Vagina (tissue), 2 donors: ENCODE measurements at regions not wholly inside any gene's neighbourhood (a gene's known extent, or its start where the extent isn't known, plus 50 kb on each side); places are given as distances from the start of the nearest gene placed in this dataset.

Experiments
- POLR2AphosphoS5 ChIP-seq, 2 donors: sonication (generic); formaldehyde crosslinking; IDR thresholded peaks; one replicate each; pipeline ENCODE4 v1.9.0; 2017; ENCODE audit warnings: antibody characterized with exemption in 2 of 2, mild to moderate bottlenecking in 2 of 2, low read depth in 1 of 2; ENCODE audit not compliant: insufficient read depth in 1 of 2
- TF ChIP-seq, protein P1 (sequence below), 3 experiments: fragments of 450-650 bp in 2 of 3; fragments of 200-600 bp in 1 of 3; sonication (generic) in 1 of 3; IDR thresholded peaks; one replicate each; pipeline ENCODE4 v1.5.1; 2017 to 2019; ENCODE audit warnings: antibody characterized with exemption in 3 of 3, mild to moderate bottlenecking in 2 of 3, moderate library complexity in 2 of 3

DNA sequence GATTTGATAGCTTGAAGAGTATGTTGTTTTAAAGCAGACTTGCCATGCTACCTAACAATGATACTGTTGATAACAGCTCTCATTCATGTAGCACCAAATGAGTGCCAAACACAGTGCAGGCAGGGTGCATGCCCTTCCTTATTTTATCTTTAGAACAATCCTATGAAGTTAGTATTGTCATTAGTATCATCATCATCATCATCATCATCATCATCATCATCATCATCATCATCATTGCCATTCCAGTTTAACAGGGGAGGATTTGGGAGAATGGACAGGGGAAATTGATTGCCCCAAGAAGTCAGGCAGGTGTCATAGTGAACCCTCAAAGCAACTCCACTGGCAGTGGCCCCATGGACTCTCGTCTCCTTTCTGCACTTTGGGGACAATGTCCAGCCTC lies 734.9 kb downstream of the VRK1 start:
- TF ChIP-seq, protein P1, sequence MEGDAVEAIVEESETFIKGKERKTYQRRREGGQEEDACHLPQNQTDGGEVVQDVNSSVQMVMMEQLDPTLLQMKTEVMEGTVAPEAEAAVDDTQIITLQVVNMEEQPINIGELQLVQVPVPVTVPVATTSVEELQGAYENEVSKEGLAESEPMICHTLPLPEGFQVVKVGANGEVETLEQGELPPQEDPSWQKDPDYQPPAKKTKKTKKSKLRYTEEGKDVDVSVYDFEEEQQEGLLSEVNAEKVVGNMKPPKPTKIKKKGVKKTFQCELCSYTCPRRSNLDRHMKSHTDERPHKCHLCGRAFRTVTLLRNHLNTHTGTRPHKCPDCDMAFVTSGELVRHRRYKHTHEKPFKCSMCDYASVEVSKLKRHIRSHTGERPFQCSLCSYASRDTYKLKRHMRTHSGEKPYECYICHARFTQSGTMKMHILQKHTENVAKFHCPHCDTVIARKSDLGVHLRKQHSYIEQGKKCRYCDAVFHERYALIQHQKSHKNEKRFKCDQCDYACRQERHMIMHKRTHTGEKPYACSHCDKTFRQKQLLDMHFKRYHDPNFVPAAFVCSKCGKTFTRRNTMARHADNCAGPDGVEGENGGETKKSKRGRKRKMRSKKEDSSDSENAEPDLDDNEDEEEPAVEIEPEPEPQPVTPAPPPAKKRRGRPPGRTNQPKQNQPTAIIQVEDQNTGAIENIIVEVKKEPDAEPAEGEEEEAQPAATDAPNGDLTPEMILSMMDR (IDR thresholded peaks at IDR 0.05), result no peak
- no peak for TF ChIP-seq POLR2AphosphoS5 (IDR thresholded peaks at IDR 0.05; ENCODE audit: insufficient read depth in 1 of 2, low read depth in 1 of 2)
